HUES6 (cell line): ENCODE measurements at regions not wholly inside any gene's neighbourhood (a gene's known extent, or its start where the extent isn't known, plus 50 kb on each side); places are given as distances from the start of the nearest gene placed in this dataset.

Source experiments
- H3K27ac ChIP-seq: 2 replicates; pipeline ENCODE4 v1.7.0; 2013; ENCODE audit warnings: low read depth, mild to moderate bottlenecking, low read length, inconsistent platforms
- H3K27me3 ChIP-seq: 2 replicates; pipeline ENCODE4 v1.6.1; 2013; ENCODE audit warnings: low read length; ENCODE audit not compliant: control insufficient read depth, insufficient read depth
- H3K36me3 ChIP-seq: 2 replicates; pipeline ENCODE4 v1.6.1; 2013; ENCODE audit warnings: low read length; ENCODE audit not compliant: control insufficient read depth, insufficient read depth
- H3K4me1 ChIP-seq: 2 replicates; pipeline ENCODE4 v1.6.1; 2013; ENCODE audit warnings: low read length; ENCODE audit not compliant: control insufficient read depth, insufficient read depth
- H3K4me3 ChIP-seq: 2 replicates; pipeline ENCODE4 v1.5.1; 2013; ENCODE audit warnings: low read depth, low read length
- H3K9ac ChIP-seq: one replicate; pipeline ENCODE4 v1.6.1; 2013; ENCODE audit warnings: mild to moderate bottlenecking, low read length
- H3K9me3 ChIP-seq: 2 replicates; pipeline ENCODE4 v1.6.1; 2013; ENCODE audit warnings: low read depth, low read length; ENCODE audit not compliant: control insufficient read depth, insufficient read depth

DNA sequence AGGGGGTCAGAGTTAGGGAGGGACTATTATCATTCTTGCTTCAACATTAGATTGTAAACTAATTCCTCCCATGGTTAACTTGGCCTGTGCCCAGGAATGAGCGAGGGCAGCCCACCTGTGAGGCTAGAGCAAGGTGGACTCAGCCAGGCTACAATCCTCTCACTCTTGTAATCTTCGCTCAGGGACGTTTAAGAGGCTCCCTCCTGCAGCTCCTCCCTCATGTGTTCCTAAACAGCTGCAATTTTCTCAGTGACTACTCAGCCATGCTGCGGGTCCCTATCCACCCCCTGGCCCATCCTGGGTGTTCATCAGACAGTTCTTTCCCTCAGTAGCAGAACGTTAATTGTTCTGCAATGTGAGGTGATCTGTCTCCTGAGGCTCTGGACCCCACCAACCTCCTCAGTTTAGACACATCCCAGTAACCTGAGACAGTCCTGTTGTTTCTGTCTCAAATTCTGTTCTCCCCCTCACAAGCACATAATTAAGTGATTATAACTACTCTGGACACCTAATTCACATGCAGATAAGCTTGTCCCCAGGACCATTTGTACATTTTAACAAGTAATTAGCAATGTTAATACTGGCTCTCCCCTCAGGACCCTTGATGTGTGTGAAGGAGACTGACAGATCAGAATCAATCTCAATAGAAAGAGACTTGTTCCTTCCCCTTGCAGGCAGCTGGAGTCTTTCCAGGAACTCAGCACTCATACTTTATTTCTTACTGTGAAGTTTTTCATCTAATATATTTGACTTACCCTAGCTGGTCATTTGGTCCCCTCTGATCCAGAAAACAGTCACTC lies 337.2 kb upstream of the B3GAT1 start:
- Histone ChIP-seq H3K4me1 (peaks cover 13% of the 10 kb centered on the region; the same call in 1 of the 2 replicates), H3K27ac (no peak overlapping the region), H3K9ac (no peak overlapping the region), H3K36me3 (no peaks in the 10 kb centered on the region), H3K27me3 (peaks cover 18% of the 10 kb centered on the region; the same call in 1 of the 2 replicates), H3K4me3 (no peak overlapping the region), H3K9me3 (peaks cover 28% of the 10 kb centered on the region)

DNA sequence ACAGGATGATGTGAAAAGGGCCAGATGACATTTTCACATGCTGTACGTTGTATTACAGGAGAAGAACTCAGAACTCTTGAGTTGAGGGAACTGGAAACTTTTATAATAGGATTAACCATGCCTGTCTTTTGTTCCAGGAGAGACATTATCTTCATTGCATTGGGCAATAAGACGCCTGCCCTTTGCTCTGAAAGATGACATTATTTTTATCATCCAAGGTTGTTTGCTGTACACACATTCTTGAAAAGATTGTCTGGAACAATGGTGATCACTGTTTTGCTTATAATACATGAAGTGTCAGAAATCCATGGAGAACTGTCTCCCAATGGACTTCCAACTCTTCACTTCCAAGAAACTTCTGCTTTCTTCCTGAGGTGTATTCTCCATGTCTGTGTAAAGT lies 334.6 kb upstream of the B3GAT1 start:
- H3K27ac ChIP-seq, result no peak overlapping the region
- peaks cover 28% of the 10 kb centered on the region for H3K9me3 ChIP-seq
- no peak overlapping the region for H3K9ac ChIP-seq
- no peaks in the 10 kb centered on the region for H3K36me3 ChIP-seq
- H3K4me1 ChIP-seq, result peaks cover 13% of the 10 kb centered on the region; the same call in 1 of the 2 replicates
- no peak overlapping the region for H3K4me3 ChIP-seq
- peaks cover 10% of the 10 kb centered on the region; the same call in 1 of the 2 replicates for H3K27me3 ChIP-seq

DNA sequence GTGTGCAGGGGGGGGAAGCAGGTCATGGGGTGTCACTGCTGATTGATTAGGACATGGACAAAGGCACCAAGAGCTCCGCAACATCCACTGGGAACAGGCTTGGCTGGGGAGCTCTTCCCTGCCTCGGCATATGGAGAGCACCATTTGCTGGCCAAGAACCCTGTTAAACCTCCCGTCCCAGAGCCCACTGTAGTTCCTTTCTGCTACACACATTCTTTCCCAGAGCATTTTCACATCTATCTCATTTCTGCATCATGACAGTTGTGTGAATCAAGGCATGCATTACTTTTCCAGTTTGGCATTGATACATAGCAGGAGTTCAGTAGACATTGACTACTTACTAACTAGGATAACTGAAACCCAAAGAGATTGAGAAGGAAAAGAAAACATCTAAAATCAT lies 333.4 kb upstream of the B3GAT1 start:
- Histone ChIP-seq H3K27ac (no peak overlapping the region), H3K4me3 (no peak overlapping the region), H3K27me3 (0 out of 2 replicates have a peak, but pooled peaks cover 4% of the 10 kb centered on the region), H3K9me3 (peaks cover 28% of the 10 kb centered on the region), H3K9ac (no peak overlapping the region), H3K4me1 (peaks cover 13% of the 10 kb centered on the region; the same call in 1 of the 2 replicates), H3K36me3 (no peaks in the 10 kb centered on the region)

DNA sequence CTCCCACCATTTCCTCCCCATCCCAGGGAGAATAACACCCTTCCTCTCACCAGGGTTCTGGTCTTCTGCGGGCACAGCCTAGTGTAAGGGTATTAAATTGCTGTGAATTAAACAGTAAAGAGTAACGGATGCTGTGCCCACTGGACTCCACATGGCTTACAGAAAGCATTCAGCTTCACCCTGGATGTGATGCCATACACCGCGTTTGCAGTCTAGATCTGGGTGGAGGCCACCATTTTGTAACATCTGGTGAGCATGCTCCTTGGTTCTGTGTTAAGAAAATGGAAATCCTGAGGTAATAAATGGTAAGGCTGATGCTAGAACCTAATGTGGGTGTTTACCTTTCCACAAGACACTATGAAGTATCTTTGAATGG lies 331.8 kb upstream of the B3GAT1 start:
- Histone ChIP-seq H3K27me3 (0 out of 2 replicates have a peak, but pooled peaks cover 4% of the 10 kb centered on the region), H3K4me1 (peaks cover 2% of the 10 kb centered on the region; the same call in 1 of the 2 replicates), H3K9ac (no peak overlapping the region), H3K27ac (no peak overlapping the region), H3K36me3 (no peaks in the 10 kb centered on the region), H3K9me3 (peaks cover 24% of the 10 kb centered on the region), H3K4me3 (no peak overlapping the region)

DNA sequence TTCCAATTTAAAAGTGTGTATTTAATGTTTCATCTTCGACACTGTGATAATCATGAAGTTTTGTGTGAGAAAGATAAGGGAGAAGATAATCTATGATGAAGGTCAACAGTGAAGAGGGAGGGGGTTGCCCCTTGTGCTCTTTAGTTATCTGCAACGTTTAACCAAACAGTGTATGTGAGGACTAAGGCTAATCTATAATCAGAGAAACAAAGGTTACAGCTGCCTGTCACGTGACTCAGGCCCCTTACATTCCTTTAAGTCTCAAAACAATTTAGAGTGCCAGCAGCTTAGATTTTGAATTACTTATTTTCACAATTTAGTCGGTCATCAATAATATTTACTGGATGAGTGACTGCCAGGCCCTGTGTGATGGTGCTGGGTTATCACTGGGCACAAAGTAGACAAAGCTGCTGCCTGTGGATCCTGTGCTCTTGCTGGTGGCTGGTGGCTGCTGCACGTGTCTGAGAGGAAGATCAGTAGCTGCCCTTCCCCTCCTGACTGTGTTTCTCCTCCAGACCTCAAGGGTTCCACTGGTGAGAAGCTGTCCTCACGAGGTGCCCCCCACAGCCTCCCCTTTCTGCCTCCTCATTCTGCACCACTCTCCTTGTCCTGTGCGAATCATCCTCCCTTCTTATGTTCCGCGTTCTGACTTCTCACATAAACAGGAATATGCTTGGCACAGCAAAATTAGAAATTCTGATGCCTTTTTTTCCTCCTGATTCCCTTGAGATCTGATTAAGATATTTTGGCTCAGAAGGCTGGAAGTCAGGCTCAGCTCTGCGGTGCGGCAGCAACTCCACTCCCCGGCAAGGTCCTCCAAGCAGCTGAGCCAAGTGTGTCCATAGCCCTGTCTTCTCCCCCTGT lies 331.1 kb upstream of the B3GAT1 start:
- Histone ChIP-seq H3K9ac (no peak overlapping the region), H3K4me3 (no peak overlapping the region), H3K27me3 (0 out of 2 replicates have a peak, but pooled peaks cover 4% of the 10 kb centered on the region), H3K4me1 (no peaks in the 10 kb centered on the region), H3K36me3 (no peaks in the 10 kb centered on the region), H3K9me3 (peaks cover 18% of the 10 kb centered on the region), H3K27ac (no peak overlapping the region)

DNA sequence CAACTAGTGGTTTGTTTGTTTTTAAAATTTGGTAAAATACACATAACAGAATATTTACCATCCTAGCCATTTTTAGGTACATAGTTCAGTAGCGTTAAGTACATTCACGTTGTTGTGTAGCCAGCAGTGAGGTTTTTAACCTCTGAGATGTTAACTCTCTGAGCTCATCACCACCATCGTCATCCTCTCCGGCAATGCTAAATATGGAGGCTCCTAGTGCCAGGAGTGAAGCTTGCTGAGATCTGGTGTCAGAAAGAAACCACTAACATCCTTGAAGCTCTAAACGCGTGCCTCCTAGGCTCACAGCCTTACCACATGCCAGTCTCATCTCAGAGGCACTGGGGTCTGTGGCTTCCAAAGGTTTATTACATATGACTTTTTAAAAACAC lies 330.2 kb upstream of the B3GAT1 start:
- 0 out of 2 replicates have a peak, but pooled peaks cover 4% of the 10 kb centered on the region for H3K27me3 ChIP-seq
- peaks cover 10% of the 10 kb centered on the region for H3K9me3 ChIP-seq
- no peaks in the 10 kb centered on the region for H3K4me1 ChIP-seq
- no peaks in the 10 kb centered on the region for H3K36me3 ChIP-seq
- H3K9ac ChIP-seq, result no peak overlapping the region
- H3K4me3 ChIP-seq, result no peak overlapping the region
- no peak overlapping the region for H3K27ac ChIP-seq

DNA sequence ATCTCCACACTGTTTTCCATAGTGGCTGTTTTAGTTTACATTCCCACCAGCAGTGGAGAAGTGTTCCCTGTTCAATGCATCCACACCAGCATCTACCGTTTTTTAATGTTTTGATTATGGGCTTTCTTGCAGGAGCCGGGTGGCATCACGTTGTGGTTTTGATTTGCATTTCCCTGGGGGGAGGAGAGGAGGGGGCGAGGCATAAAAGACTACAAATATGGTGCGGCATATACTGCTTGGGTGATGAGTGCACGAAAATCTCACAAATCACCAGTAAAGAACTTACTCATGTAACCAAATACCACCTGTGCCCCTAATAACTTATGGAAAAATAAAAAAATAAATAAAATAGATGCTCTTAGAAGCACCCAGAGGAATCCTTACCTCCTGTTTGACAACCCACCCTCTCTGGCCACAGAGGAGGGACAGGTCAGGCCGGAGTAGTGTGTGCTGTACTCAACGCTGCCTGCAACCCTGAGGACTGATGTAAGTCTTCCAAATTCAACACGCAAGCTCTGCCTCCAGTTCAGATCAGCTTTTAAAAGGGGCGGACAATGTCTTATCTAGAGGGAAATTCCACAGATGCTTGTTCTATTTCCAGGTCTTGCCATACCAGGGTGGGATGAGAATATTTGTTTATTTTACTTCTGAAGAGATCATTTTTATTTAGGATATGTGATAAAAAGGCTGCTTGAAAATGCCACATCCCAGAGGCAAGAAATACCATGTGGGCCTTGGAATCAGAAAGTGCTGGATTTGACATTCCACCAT lies 329.6 kb upstream of the B3GAT1 start:
- Histone ChIP-seq H3K9me3 (peaks cover 4% of the 10 kb centered on the region; the same call in 1 of the 2 replicates), H3K4me1 (no peaks in the 10 kb centered on the region), H3K4me3 (no peak overlapping the region), H3K36me3 (no peaks in the 10 kb centered on the region), H3K9ac (no peak overlapping the region), H3K27me3 (peaks cover 4% of the 10 kb centered on the region; the same call in 1 of the 2 replicates), H3K27ac (no peak overlapping the region)

DNA sequence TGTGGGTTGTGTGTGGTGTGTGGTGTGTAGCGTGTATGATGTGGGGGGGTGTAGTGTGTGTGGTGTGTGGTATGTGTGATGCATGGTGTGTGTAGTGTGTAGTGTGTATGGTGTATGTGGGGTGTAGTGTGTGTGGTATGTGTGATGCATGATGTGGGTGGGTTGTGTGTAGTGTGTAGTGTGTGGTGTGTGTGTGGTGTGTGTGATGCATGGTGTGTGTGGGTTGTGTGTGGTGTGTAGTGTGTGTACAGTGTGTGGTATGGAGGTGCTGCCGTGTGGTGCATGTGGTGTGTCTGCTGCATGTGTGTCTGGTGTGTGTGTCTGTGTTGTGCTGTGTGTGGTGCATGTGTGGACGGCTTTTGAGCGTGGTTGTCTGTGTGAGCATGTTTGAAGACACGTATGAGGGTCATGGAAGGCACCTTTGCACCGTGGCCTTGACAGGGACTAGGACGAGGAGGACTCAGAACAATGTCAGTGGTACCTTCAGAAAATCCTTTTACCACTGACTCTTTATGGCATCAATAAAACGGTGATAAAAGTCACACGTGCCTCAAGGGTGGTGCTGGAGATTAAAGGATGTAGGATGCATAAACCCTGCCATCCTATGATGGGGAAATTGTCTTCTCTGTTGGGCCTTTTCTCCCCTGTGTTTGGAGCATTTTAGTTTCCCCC lies 328.7 kb upstream of the B3GAT1 start:
- H3K9ac ChIP-seq, result no peak overlapping the region

DNA sequence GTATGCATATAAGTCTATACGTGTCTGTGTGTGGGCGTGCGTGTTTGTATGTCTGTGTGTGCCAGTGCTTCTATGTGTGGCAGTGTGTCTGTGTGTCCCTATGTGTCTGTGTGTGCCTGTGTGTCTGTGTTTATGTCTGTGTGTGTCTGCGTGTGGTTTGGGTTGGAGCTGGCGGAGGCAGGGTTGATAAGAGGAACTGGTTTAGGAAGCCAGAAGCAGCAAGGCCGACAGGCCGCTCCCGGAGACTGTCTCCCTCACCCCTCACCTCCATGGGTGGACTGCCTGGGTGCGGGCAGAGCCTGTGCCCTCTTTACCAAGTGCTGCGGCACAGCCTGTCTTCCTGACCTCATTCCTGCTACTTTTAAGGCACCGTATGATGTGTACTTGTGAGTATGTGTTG lies 327.1 kb upstream of the B3GAT1 start:
- no peak overlapping the region for H3K9ac ChIP-seq
- no peak overlapping the region for H3K27ac ChIP-seq
- no peak overlapping the region for H3K4me3 ChIP-seq
- no peaks in the 10 kb centered on the region for H3K9me3 ChIP-seq
- no peaks in the 10 kb centered on the region for H3K36me3 ChIP-seq
- H3K27me3 ChIP-seq, result peaks cover under 1% of the 10 kb centered on the region; the same call in 1 of the 2 replicates
- no peaks in the 10 kb centered on the region for H3K4me1 ChIP-seq

More for the DNA sequence above, 328.7 kb upstream of the B3GAT1 start:
- H3K27ac ChIP-seq, result no peak overlapping the region
- no peaks in the 10 kb centered on the region for H3K36me3 ChIP-seq
- no peaks in the 10 kb centered on the region for H3K4me1 ChIP-seq
- no peak overlapping the region for H3K4me3 ChIP-seq
- H3K9me3 ChIP-seq, result no peaks in the 10 kb centered on the region
- peaks cover 4% of the 10 kb centered on the region; the same call in 1 of the 2 replicates for H3K27me3 ChIP-seq

DNA sequence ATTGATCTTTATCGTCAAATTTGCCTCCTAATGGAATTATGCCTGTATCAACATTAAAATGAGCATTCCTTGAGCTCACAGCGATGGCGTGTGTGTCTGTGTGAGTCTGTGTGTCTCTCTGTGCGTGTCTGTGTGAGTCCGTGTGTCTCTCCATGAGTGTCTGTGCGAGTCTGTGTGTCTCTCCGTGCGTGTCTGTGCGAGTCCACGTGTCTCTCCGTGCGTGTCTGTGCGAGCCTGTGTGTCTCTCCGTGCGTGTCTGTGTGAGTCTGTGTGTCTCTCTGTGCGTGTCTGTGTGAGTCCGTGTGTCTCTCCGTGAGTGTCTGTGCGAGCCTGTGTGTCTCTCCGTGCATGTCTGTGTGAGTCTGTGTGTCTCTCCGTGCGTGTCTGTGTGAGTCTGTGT lies 326.5 kb upstream of the B3GAT1 start:
- Histone ChIP-seq H3K4me3 (no peak overlapping the region), H3K9ac (no peak overlapping the region), H3K27ac (no peak overlapping the region), H3K27me3 (no peaks in the 10 kb centered on the region; the same call in 1 of the 2 replicates), H3K4me1 (no peaks in the 10 kb centered on the region), H3K36me3 (no peaks in the 10 kb centered on the region), H3K9me3 (no peaks in the 10 kb centered on the region)
